Esophagus muscularis mucosa (tissue), 3 donors: ENCODE measurements at regions not wholly inside any gene's neighbourhood (a gene's known extent, or its start where the extent isn't known, plus 50 kb on each side); places are given as distances from the start of the nearest gene placed in this dataset.

ENCODE experiments used
- POLR2AphosphoS5 ChIP-seq, 2 donors: sonication (generic); formaldehyde crosslinking; IDR thresholded peaks; one replicate each; pipeline ENCODE4 v1.6.1; 2017; ENCODE audit warnings: antibody characterized with exemption in 2 of 2
- TF ChIP-seq, protein P1 (sequence below), 3 experiments: fragments of 200-600 bp in 2 of 3; fragments of 450-650 bp in 1 of 3; sonication (generic) in 2 of 3; IDR thresholded peaks; one replicate each; pipeline ENCODE4 v1.5.1; 2017 to 2019; ENCODE audit warnings: antibody characterized with exemption in 3 of 3, mild to moderate bottlenecking in 2 of 3, moderate library complexity in 1 of 3

GRCh38 chr12:124704619-124705018, 137.2 kb upstream of the NCOR2 start:
- TF ChIP-seq, protein P1, sequence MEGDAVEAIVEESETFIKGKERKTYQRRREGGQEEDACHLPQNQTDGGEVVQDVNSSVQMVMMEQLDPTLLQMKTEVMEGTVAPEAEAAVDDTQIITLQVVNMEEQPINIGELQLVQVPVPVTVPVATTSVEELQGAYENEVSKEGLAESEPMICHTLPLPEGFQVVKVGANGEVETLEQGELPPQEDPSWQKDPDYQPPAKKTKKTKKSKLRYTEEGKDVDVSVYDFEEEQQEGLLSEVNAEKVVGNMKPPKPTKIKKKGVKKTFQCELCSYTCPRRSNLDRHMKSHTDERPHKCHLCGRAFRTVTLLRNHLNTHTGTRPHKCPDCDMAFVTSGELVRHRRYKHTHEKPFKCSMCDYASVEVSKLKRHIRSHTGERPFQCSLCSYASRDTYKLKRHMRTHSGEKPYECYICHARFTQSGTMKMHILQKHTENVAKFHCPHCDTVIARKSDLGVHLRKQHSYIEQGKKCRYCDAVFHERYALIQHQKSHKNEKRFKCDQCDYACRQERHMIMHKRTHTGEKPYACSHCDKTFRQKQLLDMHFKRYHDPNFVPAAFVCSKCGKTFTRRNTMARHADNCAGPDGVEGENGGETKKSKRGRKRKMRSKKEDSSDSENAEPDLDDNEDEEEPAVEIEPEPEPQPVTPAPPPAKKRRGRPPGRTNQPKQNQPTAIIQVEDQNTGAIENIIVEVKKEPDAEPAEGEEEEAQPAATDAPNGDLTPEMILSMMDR (IDR thresholded peaks at IDR 0.05): no peak
- no peak for TF ChIP-seq POLR2AphosphoS5 (IDR thresholded peaks at IDR 0.05)
